LHCN-M2 (cell line): ENCODE measurements at regions not wholly inside any gene's neighbourhood (a gene's known extent, or its start where the extent isn't known, plus 50 kb on each side); places are given as distances from the start of the nearest gene placed in this dataset.
A peak's percentile ranks its signal among the peaks of the same experiment; 100 is the strongest.
"Not testable (repeated sequence)": the region's sequence is repeated elsewhere in the genome, so short reads cannot be mapped to it uniquely, and the experiment has no call there.

Source experiments
- DNase-seq: peaks from one replicate; pipeline ENCODE4 v3.0.0-alpha.2; 2012; ENCODE audit warnings: low read depth

DNA sequence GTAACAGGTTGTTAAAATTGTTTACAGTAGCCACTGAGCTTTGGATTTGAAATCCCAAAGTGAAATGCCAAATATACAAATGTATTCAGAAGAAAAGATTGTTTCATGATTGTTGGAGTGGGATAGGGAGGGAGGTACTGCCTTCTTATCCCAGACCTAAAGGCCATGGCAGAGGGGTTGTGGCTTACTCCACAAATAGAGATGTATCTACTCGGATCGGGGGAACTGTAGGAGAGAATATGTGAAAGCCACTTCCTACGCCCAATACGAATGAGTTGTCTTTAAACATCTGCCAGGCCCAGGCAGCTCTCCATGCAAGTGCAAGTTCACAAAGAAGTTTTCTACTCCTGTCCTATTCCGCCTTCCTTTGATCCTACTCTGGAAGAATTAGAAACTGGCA is 150.2 kb upstream of the PRSS12 start:
- DNase-seq: not testable (repeated sequence)

DNA sequence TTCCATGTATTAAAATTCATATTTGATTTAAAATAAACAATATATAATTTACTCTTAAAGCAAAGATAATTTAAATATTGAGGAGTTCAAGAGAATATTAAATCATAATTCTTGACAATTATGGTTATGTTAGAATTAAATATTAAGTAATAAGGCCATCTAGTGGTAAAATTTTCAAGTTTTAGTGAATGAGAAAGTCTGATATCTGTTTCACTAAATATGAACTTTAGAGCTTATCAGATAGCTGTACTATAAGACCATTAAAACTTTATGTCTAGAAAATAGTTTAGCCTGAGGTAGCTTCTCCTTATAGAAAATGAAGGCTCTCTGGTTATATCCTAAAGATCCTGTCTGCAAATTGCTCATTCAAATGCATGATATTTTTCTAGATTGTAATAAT is 152.1 kb upstream of the PRSS12 start:
- not testable (repeated sequence) for DNase-seq

- DNase-seq: not testable (repeated sequence)
These were observed 152.7 kb upstream of the PRSS12 start for GRCh38 chr4:118505491-118505890.

GRCh38 chr4:118512870-118513269 is 160.1 kb upstream of the PRSS12 start:
- not testable (repeated sequence) for DNase-seq

DNA sequence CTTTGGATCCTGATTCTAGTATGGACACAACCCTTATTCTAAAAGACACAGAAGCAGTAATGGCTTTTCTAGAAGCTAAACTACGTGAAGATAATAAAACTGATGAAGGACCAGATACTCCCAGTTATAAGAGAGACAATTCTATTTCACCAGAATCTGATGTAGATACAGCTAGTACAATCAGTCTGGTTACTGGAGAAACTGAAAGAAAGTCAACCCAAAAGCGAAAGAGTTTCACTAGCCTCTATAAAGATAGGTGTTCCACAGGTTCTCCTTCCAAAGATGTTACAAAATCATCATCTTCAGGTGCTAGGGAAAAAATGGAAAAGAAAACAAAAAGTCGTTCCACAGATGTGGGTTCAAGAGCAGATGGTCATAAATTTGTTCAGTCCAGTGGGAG is 161.5 kb upstream of the PRSS12 start:
- not testable (repeated sequence) for DNase-seq

DNA sequence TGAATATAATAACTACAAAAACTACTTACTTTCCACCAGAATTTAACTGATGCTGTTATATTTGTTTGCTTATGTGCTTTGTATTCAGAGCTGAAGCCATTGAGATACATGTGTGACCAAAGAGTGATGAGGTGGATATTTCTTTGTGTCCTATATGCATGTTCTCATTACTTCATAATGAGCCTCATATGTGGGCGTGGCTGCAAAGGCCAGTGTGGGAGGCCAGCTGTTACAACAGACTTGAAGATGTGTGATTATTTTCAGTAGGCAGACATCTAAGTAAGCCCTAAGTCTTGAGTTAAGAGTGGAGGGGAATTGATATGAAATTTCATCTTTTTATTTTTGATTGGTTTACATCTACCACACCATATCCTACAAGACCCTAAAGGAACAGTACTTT is 163.3 kb upstream of the PRSS12 start:
- peak; percentile 12 for DNase-seq

- not testable (repeated sequence) for DNase-seq
These were observed 155.1 kb upstream of the METTL14 start for GRCh38 chr4:118530107-118530506.

- DNase-seq: not testable (repeated sequence)
These were observed 153.2 kb upstream of the METTL14 start for GRCh38 chr4:118531947-118532346.

GRCh38 chr4:118535788-118536187 is 149.4 kb upstream of the METTL14 start:
- DNase-seq: not testable (repeated sequence)

DNA sequence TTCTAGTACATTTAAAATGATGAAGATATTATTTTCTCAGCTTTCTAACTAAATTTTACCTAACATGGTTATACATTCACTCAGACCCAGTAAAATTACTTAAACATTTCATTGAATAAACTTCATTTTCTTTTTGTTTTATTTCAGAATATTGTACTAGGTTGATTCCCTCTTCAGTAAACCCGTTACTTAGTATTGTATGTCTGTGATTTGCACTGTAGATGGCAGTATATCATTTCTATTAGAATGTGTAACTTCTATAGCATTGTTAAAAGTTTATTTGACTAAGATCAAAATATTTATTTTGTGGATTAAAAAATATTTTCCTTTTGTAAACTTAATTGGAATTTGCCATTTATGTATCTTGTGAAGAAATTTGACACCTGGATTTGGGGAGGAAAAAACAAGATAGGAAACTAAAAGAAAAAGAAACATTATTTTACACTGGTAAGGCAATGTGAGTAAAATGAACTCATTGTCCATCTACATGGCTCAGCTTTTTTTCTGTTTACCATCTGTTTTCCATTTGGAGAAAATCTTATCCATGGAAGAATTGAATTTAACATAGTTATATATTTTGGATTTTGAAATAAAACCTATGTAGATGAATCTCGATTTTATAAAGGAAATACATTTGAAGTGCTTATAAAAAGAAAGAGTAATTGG is 145.6 kb upstream of the METTL14 start:
- peak; percentile 24 for DNase-seq

DNA sequence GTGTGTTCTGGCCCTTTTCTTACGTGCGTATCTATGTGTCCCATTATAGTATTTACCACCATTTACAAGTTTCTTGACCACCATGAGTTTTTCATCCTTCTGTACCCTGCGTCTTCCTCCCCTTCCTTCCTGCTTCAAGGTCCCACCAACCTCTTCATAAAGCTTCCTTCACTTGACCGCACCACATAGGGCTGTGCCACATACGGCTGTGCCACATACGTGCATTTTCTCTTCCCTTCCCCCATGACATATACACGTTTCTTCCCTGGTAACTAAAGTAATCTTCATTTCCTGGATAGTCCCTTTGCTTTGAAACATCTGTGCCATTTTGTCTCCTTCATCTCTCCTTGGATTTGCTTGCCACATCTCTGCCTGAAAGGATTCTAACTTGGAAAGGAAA is 128.6 kb upstream of the METTL14 start:
- DNase-seq: not testable (repeated sequence)

- peak; percentile 88 for DNase-seq
These were observed 127.8 kb upstream of the METTL14 start for GRCh38 chr4:118557298-118557851.

DNA sequence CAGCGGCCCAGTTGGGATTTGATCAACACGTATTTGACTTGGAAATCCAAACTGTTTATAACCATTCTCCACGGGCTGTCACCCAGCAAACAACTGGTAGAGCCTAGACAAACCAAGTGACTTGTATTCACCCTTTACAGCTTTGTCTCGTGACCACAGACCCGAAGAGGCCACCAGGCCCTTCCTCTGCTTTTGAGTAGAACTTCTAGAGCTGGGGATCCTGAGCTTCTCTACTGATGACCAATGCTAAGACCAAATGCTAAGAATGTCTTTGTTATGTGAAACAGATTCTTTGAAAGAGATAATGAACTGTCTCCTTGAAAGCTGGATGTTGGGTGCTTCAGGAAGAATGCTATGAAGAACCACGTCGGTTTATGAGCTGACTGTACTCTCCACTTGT is 127.0 kb upstream of the METTL14 start:
- DNase-seq: not testable (repeated sequence)

GRCh38 chr4:118561559-118561958 is 123.6 kb upstream of the METTL14 start:
- DNase-seq: not testable (repeated sequence)

DNA sequence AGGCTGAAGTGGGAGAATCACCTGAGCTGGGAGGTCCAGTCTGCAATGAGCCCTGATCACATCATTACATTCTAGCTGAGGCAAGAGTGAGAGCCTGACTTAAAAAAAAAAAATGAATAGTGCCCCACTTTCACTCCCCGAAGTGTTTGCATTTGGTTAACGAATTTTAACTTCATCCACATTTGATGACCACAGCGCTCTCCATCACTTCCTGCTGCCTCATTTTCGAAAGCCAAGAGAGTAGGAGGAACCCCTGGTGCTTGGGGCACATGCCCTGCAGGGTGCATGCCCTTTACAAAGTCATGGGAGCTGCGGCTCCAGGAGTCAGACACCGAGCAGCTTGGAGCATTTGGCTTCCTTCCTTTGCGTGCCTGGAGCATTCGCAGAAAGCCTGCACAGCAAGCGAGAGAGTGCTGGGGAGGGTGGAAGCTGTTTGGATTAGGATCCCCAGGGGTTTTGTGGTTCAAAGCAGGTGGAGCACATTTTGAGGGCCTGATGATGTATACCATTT is 119.1 kb upstream of the METTL14 start:
- DNase-seq: peak; percentile 99

DNA sequence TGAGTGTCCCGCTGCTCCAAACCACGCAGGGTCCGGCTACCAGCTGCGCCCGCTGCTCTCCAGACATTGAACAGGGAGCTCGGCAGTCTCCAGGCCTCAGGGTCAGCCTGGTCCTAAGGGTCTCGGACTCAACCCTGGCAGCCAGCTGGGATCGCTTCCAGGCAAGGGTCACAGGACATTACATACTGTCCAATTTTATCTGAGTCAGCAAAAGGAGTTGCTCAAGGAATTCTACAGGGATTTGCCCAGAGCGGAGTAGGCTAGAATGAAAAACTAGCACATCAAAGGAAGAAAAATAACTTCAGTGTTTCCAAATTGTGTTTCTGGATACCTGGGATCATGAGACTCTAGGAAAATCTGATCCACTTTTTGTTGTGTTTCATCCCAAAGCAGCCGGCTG is 112.2 kb upstream of the METTL14 start:
- DNase-seq: peak; percentile 10

GRCh38 chr4:118574251-118574913 is 110.8 kb upstream of the METTL14 start:
- DNase-seq: not testable (repeated sequence)

DNA sequence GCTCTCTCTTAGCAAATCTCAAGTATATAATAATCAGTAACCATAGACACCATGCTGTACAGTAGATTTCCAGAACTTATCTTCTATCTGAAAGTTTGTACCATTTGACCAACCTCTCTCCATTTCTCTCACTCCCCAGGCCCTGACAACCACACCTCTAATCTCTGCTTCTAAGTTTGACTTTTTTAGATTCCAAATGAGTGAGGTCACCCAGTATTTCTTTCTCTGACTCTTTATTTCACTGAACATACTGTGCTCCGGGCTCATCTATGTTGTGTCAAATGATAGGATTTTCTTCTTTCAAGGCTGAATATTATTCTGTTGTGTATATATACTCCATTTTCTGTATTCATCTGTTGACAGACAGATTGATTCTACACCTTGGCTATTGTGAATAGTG is 110.1 kb upstream of the METTL14 start:
- peak; percentile 71 for DNase-seq

DNA sequence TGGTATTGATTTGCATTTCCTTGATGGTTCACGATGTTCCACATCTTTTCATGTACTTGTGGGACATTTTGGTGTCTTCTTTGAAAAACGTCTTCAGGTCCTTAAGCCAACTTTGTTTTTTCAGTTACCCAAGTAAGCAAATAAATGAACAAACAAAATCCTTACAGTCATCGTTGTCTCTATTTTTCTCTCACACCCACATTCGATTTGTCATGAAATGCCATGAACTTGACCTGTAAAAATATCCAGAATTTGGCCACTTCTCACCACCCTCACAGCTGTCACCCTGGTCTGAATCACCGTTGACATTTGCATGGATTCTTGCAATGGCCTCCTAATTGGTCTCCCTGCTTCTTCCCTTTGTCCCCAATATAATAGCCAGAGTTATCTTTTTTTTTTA is 109.5 kb upstream of the METTL14 start:
- peak; percentile 61 for DNase-seq

DNA sequence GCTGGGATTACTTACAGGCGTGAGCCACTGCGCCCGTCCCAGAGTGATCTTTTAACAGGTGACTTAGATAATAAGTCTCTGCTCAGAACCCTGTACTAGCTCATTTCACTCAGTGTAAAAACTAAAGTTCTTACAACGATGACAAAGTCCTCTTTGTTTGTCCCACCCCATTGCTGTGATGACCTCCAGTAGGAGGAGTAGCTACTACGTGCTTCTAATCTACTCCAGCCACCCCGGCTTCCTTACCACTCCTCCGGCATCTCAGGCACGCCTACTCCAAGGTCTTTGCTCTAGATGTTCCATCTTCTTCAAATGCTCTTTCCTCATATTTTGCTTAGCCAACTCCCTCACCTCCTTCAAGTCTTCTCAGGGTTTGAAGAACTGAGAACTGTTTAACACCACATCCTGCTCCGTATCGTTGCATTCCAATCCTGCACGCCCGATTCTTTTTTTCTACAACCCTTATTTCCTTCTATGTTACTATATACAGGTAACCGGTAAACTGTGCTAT is 108.4 kb upstream of the METTL14 start:
- not testable (repeated sequence) for DNase-seq

DNA sequence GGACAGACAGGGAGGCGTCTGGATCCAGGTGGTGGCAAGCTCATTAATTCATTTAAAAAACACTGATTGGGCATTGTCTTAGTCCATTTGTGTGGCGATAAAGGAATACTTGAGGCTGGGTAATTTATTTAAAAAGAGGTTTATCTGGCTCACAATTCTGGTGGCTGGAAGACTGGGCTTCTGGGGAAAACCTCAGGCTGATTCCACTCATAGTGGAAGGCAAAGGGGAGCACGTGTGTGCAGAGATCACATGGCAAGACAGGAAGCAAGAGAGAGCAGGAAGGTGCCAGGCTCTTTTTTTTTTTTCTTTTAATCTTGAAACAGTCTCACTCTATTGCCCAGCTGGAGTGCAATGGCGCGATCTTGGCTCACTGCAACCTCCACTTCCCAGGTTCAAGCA is 100.2 kb upstream of the METTL14 start:
- no peak for DNase-seq

GRCh38 chr4:118586357-118586790 is 98.8 kb upstream of the METTL14 start:
- peak; percentile 55 for DNase-seq
